HG03280 (cell line): ENCODE measurements at regions not wholly inside any gene's neighbourhood (a gene's known extent, or its start where the extent isn't known, plus 50 kb on each side); places are given as distances from the start of the nearest gene placed in this dataset.
A peak's percentile ranks its signal among the peaks of the same experiment; 100 is the strongest.
"Not testable (repeated sequence)": the region's sequence is repeated elsewhere in the genome, so short reads cannot be mapped to it uniquely, and the experiment has no call there.

Source experiments
- ATAC-seq: cut with Tn5 transposase; IDR thresholded peaks from one replicate; pipeline ENCODE4 v1.9.1; 2021; ENCODE audit warnings: mild to moderate bottlenecking, moderate library complexity; ENCODE audit not compliant: unreplicated experiment

- ATAC-seq: no peak
These were observed 212.9 kb upstream of the SFSWAP start for GRCh38 chr12:131497966-131498365.

GRCh38 chr12:131499160-131499863 lies 211.6 kb upstream of the SFSWAP start:
- no peak for ATAC-seq

GRCh38 chr12:131499864-131500190 lies 211.1 kb upstream of the SFSWAP start:
- ATAC-seq: no peak

- no peak for ATAC-seq
These were observed 210.3 kb upstream of the SFSWAP start for GRCh38 chr12:131500564-131500963.

GRCh38 chr12:131505561-131505960 lies 205.3 kb upstream of the SFSWAP start:
- ATAC-seq: no peak

- no peak for ATAC-seq
These were observed 204.5 kb upstream of the SFSWAP start for GRCh38 chr12:131506426-131506825.

- no peak for ATAC-seq
These were observed 203.8 kb upstream of the SFSWAP start for GRCh38 chr12:131507094-131507493.

GRCh38 chr12:131507881-131508280 lies 203.0 kb upstream of the SFSWAP start:
- ATAC-seq: no peak

GRCh38 chr12:131509701-131510100 lies 201.2 kb upstream of the SFSWAP start:
- no peak for ATAC-seq

GRCh38 chr12:131510431-131510830 lies 200.5 kb upstream of the SFSWAP start:
- no peak for ATAC-seq

- peak; percentile 95 for ATAC-seq
These were observed 199.5 kb upstream of the SFSWAP start for GRCh38 chr12:131511391-131511802.

GRCh38 chr12:131511803-131512561 lies 198.9 kb upstream of the SFSWAP start:
- peak; percentile 8 for ATAC-seq

- no peak for ATAC-seq
These were observed 197.3 kb upstream of the SFSWAP start for GRCh38 chr12:131513606-131514005.

- not testable (repeated sequence) for ATAC-seq
These were observed 190.3 kb upstream of the SFSWAP start for GRCh38 chr12:131520553-131520952.

GRCh38 chr12:131521326-131521725 lies 189.6 kb upstream of the SFSWAP start:
- ATAC-seq: no peak

- ATAC-seq: no peak
These were observed 184.9 kb upstream of the SFSWAP start for GRCh38 chr12:131525795-131526508.

GRCh38 chr12:131527092-131527491 lies 183.8 kb upstream of the SFSWAP start:
- no peak for ATAC-seq

- no peak for ATAC-seq
These were observed 183.2 kb upstream of the SFSWAP start for GRCh38 chr12:131527736-131528135.

GRCh38 chr12:131528144-131528543 lies 182.7 kb upstream of the SFSWAP start:
- no peak for ATAC-seq

- ATAC-seq: no peak
These were observed 182.2 kb upstream of the SFSWAP start for GRCh38 chr12:131528667-131529066.

GRCh38 chr12:131529196-131530040 lies 181.5 kb upstream of the SFSWAP start:
- ATAC-seq: no peak
